DND-41 (cell line): ENCODE measurements at regions not wholly inside any gene's neighbourhood (a gene's known extent, or its start where the extent isn't known, plus 50 kb on each side); places are given as distances from the start of the nearest gene placed in this dataset.

Experiments
- EZH2 ChIP-seq: IDR thresholded peaks from 3 replicates; pipeline ENCODE4 v1.6.1; 2012; ENCODE audit warnings: borderline replicate concordance, low read depth, mild to moderate bottlenecking, moderate library complexity, low read length, inconsistent platforms; ENCODE audit not compliant: severe bottlenecking
- TF ChIP-seq, protein P1 (sequence below): IDR thresholded peaks from 2 replicates; pipeline ENCODE4 v1.5.1; 2012; ENCODE audit warnings: borderline replicate concordance, low read length, moderate library complexity, mild to moderate bottlenecking; ENCODE audit not compliant: poor library complexity, severe bottlenecking; ENCODE audit errors: extremely low read depth

DNA sequence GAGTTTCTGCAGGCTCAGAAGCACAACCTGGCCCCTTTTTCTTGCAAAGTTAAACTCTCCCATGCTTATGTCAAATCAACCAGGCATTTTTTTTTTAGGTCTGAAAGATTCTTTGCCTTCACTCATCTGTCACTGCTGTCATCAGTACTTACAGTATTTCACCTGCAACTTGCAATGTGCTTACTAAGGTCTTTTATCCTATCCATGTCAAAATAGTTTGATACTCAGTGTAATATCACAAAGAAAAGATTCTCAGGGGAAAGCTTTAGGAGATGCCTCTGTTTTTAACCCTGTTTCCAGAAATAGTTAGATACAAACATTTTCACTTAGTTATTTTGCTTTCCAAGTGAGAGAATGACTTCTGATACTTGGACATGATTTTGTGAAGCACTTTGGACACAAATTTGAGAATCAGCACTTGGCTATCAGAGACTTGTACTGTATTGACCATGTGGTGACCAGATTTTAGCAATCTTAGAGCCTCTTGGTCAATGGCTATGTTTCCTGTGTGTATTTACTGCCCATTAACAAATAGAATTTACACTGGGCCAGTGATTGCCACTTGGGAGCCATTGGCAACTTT, 428.2 kb downstream of the IRX1 start:
- no peak for TF ChIP-seq EZH2
- TF ChIP-seq, protein P1, sequence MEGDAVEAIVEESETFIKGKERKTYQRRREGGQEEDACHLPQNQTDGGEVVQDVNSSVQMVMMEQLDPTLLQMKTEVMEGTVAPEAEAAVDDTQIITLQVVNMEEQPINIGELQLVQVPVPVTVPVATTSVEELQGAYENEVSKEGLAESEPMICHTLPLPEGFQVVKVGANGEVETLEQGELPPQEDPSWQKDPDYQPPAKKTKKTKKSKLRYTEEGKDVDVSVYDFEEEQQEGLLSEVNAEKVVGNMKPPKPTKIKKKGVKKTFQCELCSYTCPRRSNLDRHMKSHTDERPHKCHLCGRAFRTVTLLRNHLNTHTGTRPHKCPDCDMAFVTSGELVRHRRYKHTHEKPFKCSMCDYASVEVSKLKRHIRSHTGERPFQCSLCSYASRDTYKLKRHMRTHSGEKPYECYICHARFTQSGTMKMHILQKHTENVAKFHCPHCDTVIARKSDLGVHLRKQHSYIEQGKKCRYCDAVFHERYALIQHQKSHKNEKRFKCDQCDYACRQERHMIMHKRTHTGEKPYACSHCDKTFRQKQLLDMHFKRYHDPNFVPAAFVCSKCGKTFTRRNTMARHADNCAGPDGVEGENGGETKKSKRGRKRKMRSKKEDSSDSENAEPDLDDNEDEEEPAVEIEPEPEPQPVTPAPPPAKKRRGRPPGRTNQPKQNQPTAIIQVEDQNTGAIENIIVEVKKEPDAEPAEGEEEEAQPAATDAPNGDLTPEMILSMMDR: no peak
